Stimulated activated CD4-positive, alpha-beta T cell treated with anti-CD3 and anti-CD28 coated beads, Interleukin-12 subunit alpha, Interleukin-12 subunit beta, amount 100 ng/mL, for 48 hours (primary cell): ENCODE measurements at regions not wholly inside any gene's neighbourhood (a gene's known extent, or its start where the extent isn't known, plus 50 kb on each side); places are given as distances from the start of the nearest gene placed in this dataset.
"Not testable (repeated sequence)": the region's sequence is repeated elsewhere in the genome, so short reads cannot be mapped to it uniquely, and the experiment has no call there.

Source experiments
- DNase-seq, 3 donors: peaks; one replicate each; pipeline ENCODE4 v3.0.0-alpha.2; 2020; ENCODE audit warnings: low read depth in 2 of 3, low spot score in 1 of 3

- DNase-seq, result no peak
Observed at GRCh38 chr6:137654365-137654981, 160.3 kb upstream of the OLIG3 start.

- no peak for DNase-seq
Observed at GRCh38 chr6:137655291-137655690, 161.1 kb upstream of the OLIG3 start.

- no peak for DNase-seq
Observed at GRCh38 chr6:137656735-137657134, 162.5 kb upstream of the OLIG3 start.

- peak; percentile 17 to 39 (median 20) for DNase-seq
Observed at GRCh38 chr6:137657351-137657911, 163.2 kb upstream of the OLIG3 start.

- no peak for DNase-seq
Observed at GRCh38 chr6:137658287-137658686, 164.1 kb upstream of the OLIG3 start.

GRCh38 chr6:137659871-137660270 lies 165.7 kb upstream of the OLIG3 start:
- no peak for DNase-seq

GRCh38 chr6:137660296-137660731 lies 166.1 kb upstream of the OLIG3 start:
- DNase-seq, result no peak

- DNase-seq, result peak; percentile 9 to 46 (median 37)
Observed at GRCh38 chr6:137661601-137662000, 167.4 kb upstream of the OLIG3 start.

- no peak for DNase-seq
Observed at GRCh38 chr6:137664183-137664582, 170.0 kb upstream of the OLIG3 start.

GRCh38 chr6:137665342-137665934 lies 171.2 kb upstream of the OLIG3 start:
- DNase-seq, result no peak

GRCh38 chr6:137666202-137666774 lies 172.1 kb upstream of the OLIG3 start:
- DNase-seq, result no peak

- no peak for DNase-seq
Observed at GRCh38 chr6:137673603-137674002, 179.4 kb upstream of the OLIG3 start.

GRCh38 chr6:137676888-137677287 lies 182.7 kb upstream of the OLIG3 start:
- no peak for DNase-seq

- DNase-seq, result no peak
Observed at GRCh38 chr6:137677709-137678108, 183.5 kb upstream of the OLIG3 start.

GRCh38 chr6:137678451-137678850 lies 184.3 kb upstream of the OLIG3 start:
- DNase-seq, result peak in 2 of 3 donors; percentile 23 to 45

GRCh38 chr6:137680705-137681346 lies 186.2 kb upstream of the TNFAIP3 start:
- DNase-seq, result no peak

GRCh38 chr6:137681445-137682009 lies 185.5 kb upstream of the TNFAIP3 start:
- DNase-seq, result no peak

- DNase-seq, result not testable (repeated sequence)
Observed at GRCh38 chr6:137682658-137683057, 184.4 kb upstream of the TNFAIP3 start.

GRCh38 chr6:137683916-137684315 lies 183.1 kb upstream of the TNFAIP3 start:
- DNase-seq, result no peak

GRCh38 chr6:137685798-137686375 lies 181.2 kb upstream of the TNFAIP3 start:
- DNase-seq, result no peak

- no peak for DNase-seq
Observed at GRCh38 chr6:137687818-137688217, 179.2 kb upstream of the TNFAIP3 start.
